Stomach (tissue), 4 donors: ENCODE measurements at regions not wholly inside any gene's neighbourhood (a gene's known extent, or its start where the extent isn't known, plus 50 kb on each side); places are given as distances from the start of the nearest gene placed in this dataset.

Experiments
- CTCF ChIP-seq, 7 experiments: fragments of 450-650 bp in 4 of 7; fragments of 200-600 bp in 3 of 7; sonication (generic) in 3 of 7; IDR thresholded peaks; one replicate each; pipeline ENCODE4 v1.5.1; 2016 to 2019; ENCODE audit warnings: antibody characterized with exemption in 7 of 7, control low read depth in 2 of 7, mild to moderate bottlenecking in 1 of 7
- EP300 ChIP-seq: sonication (generic); formaldehyde crosslinking; IDR thresholded peaks from one replicate; pipeline ENCODE4 v1.6.1; 2017; ENCODE audit warnings: antibody characterized with exemption
- POLR2A ChIP-seq, 4 donors: fragments of 450-650 bp; IDR thresholded peaks; one replicate each; pipeline ENCODE4 v1.6.1; 2016; ENCODE audit warnings: antibody characterized with exemption in 4 of 4, control low read depth in 2 of 4, mild to moderate bottlenecking in 1 of 4, moderate library complexity in 1 of 4
- POLR2AphosphoS5 ChIP-seq, 3 donors: sonication (generic); formaldehyde crosslinking; IDR thresholded peaks; one replicate each; pipeline ENCODE4 v1.6.1; 2016; ENCODE audit warnings: antibody characterized with exemption in 3 of 3

GRCh38 chr2:238787501-238787900 is 60.4 kb upstream of the TWIST2 start:
- no peak for TF ChIP-seq POLR2AphosphoS5 (IDR thresholded peaks at IDR 0.05)
- no peak for TF ChIP-seq CTCF (IDR thresholded peaks at IDR 0.05)
- TF ChIP-seq POLR2A (IDR thresholded peaks at IDR 0.05), result no peak
- TF ChIP-seq EP300, result no peak
